ENCODE measurements at regions not wholly inside any gene's neighbourhood (a gene's known extent, or its start where the extent isn't known, plus 50 kb on each side); places are given as distances from the start of the nearest gene placed in this dataset.

GRCh38 chr1:82920418-82921248, 1078.3 kb downstream of the TTLL7 start:
- Histone ChIP-seq H3K4me1 (ENCODE audit: insufficient read depth, low read length) (no peaks in the 10 kb centered on the region), H3K9ac (ENCODE audit: low read length) (no peak overlapping the region), H3K36me3 (ENCODE audit: insufficient read depth, low read length) (no peaks in the 10 kb centered on the region), H3K27ac (ENCODE audit: low read depth, low read length) (no peak overlapping the region), H3K27me3 (ENCODE audit: control insufficient read depth in 1 of 2, insufficient read depth in 2 of 2, low read length in 2 of 2) (no peaks in the 10 kb centered on the region), H3K9me3 (ENCODE audit: low read length) (no peaks in the 10 kb centered on the region), H3K4me3 (ENCODE audit: low read depth in 1 of 2, low read length in 2 of 2) (no peak overlapping the region)

GRCh38 chr1:82919837-82920236, 1079.1 kb downstream of the TTLL7 start:
- Histone ChIP-seq H3K9me3 (ENCODE audit: low read length) (no peaks in the 10 kb centered on the region), H3K4me1 (ENCODE audit: insufficient read depth, low read length) (no peaks in the 10 kb centered on the region), H3K36me3 (ENCODE audit: insufficient read depth, low read length) (no peaks in the 10 kb centered on the region), H3K27me3 (ENCODE audit: control insufficient read depth in 1 of 2, insufficient read depth in 2 of 2, low read length in 2 of 2) (no peaks in the 10 kb centered on the region), H3K27ac (ENCODE audit: low read depth, low read length) (no peak overlapping the region), H3K9ac (ENCODE audit: low read length) (no peak overlapping the region), H3K4me3 (ENCODE audit: low read depth in 1 of 2, low read length in 2 of 2) (no peak overlapping the region)

- no peak overlapping the region for H3K9ac ChIP-seq (ENCODE audit: low read length)
- H3K9me3 ChIP-seq (ENCODE audit: low read length), result no peaks in the 10 kb centered on the region
- H3K27ac ChIP-seq (ENCODE audit: low read depth, low read length), result no peak overlapping the region
- H3K36me3 ChIP-seq (ENCODE audit: insufficient read depth, low read length), result no peaks in the 10 kb centered on the region
- no peaks in the 10 kb centered on the region for H3K27me3 ChIP-seq (ENCODE audit: control insufficient read depth in 1 of 2, insufficient read depth in 2 of 2, low read length in 2 of 2)
- no peaks in the 10 kb centered on the region for H3K4me1 ChIP-seq (ENCODE audit: insufficient read depth, low read length)
- no peak overlapping the region for H3K4me3 ChIP-seq (ENCODE audit: low read depth in 1 of 2, low read length in 2 of 2)
These were observed 1091.6 kb downstream of the TTLL7 start for GRCh38 chr1:82907313-82907712.

GRCh38 chr1:82903626-82904025, 1095.3 kb downstream of the TTLL7 start:
- Histone ChIP-seq H3K4me3 (ENCODE audit: low read depth in 1 of 2, low read length in 2 of 2) (no peak overlapping the region), H3K36me3 (ENCODE audit: insufficient read depth, low read length) (no peaks in the 10 kb centered on the region), H3K9ac (ENCODE audit: low read length) (no peak overlapping the region), H3K27ac (ENCODE audit: low read depth, low read length) (no peak overlapping the region), H3K27me3 (ENCODE audit: control insufficient read depth in 1 of 2, insufficient read depth in 2 of 2, low read length in 2 of 2) (no peaks in the 10 kb centered on the region), H3K4me1 (ENCODE audit: insufficient read depth, low read length) (no peaks in the 10 kb centered on the region), H3K9me3 (ENCODE audit: low read length) (no peaks in the 10 kb centered on the region)

GRCh38 chr1:82901561-82901960, 1097.4 kb downstream of the TTLL7 start:
- Histone ChIP-seq H3K4me3 (ENCODE audit: low read depth in 1 of 2, low read length in 2 of 2) (no peak overlapping the region), H3K36me3 (ENCODE audit: insufficient read depth, low read length) (no peaks in the 10 kb centered on the region), H3K27me3 (ENCODE audit: control insufficient read depth in 1 of 2, insufficient read depth in 2 of 2, low read length in 2 of 2) (no peaks in the 10 kb centered on the region), H3K4me1 (ENCODE audit: insufficient read depth, low read length) (no peaks in the 10 kb centered on the region), H3K9ac (ENCODE audit: low read length) (no peak overlapping the region), H3K27ac (ENCODE audit: low read depth, low read length) (no peak overlapping the region), H3K9me3 (ENCODE audit: low read length) (no peaks in the 10 kb centered on the region)

- no peaks in the 10 kb centered on the region for H3K27me3 ChIP-seq (ENCODE audit: control insufficient read depth in 1 of 2, insufficient read depth in 2 of 2, low read length in 2 of 2)
- no peak overlapping the region for H3K4me3 ChIP-seq (ENCODE audit: low read depth in 1 of 2, low read length in 2 of 2)
- H3K9ac ChIP-seq (ENCODE audit: low read length), result no peak overlapping the region
- H3K4me1 ChIP-seq (ENCODE audit: insufficient read depth, low read length), result no peaks in the 10 kb centered on the region
- H3K9me3 ChIP-seq (ENCODE audit: low read length), result no peaks in the 10 kb centered on the region
- H3K27ac ChIP-seq (ENCODE audit: low read depth, low read length), result no peak overlapping the region
- H3K36me3 ChIP-seq (ENCODE audit: insufficient read depth, low read length), result no peaks in the 10 kb centered on the region
These were observed 1097.8 kb downstream of the TTLL7 start for GRCh38 chr1:82901118-82901517.

- H3K9me3 ChIP-seq (ENCODE audit: low read length), result no peaks in the 10 kb centered on the region
- H3K27ac ChIP-seq (ENCODE audit: low read depth, low read length), result no peak overlapping the region
These were observed 1098.3 kb downstream of the ADGRL2 start for GRCh38 chr1:82899017-82899416.

GRCh38 chr1:82897549-82897948, 1096.8 kb downstream of the ADGRL2 start:
- H3K9ac ChIP-seq (ENCODE audit: low read length), result no peak overlapping the region
- H3K9me3 ChIP-seq (ENCODE audit: low read length), result no peaks in the 10 kb centered on the region
- H3K36me3 ChIP-seq (ENCODE audit: insufficient read depth, low read length), result no peaks in the 10 kb centered on the region
- H3K4me3 ChIP-seq (ENCODE audit: low read depth in 1 of 2, low read length in 2 of 2), result no peak overlapping the region
- no peaks in the 10 kb centered on the region for H3K27me3 ChIP-seq (ENCODE audit: control insufficient read depth in 1 of 2, insufficient read depth in 2 of 2, low read length in 2 of 2)
- H3K4me1 ChIP-seq (ENCODE audit: insufficient read depth, low read length), result no peaks in the 10 kb centered on the region
- H3K27ac ChIP-seq (ENCODE audit: low read depth, low read length), result no peak overlapping the region

More at GRCh38 chr1:82899017-82899416, 1098.3 kb downstream of the ADGRL2 start:
- H3K4me3 ChIP-seq (ENCODE audit: low read depth in 1 of 2, low read length in 2 of 2), result no peak overlapping the region
- no peaks in the 10 kb centered on the region for H3K36me3 ChIP-seq (ENCODE audit: insufficient read depth, low read length)
- H3K27me3 ChIP-seq (ENCODE audit: control insufficient read depth in 1 of 2, insufficient read depth in 2 of 2, low read length in 2 of 2), result no peaks in the 10 kb centered on the region
- H3K9ac ChIP-seq (ENCODE audit: low read length), result no peak overlapping the region
- no peaks in the 10 kb centered on the region for H3K4me1 ChIP-seq (ENCODE audit: insufficient read depth, low read length)

GRCh38 chr1:82896036-82896435, 1095.3 kb downstream of the ADGRL2 start:
- H3K27ac ChIP-seq (ENCODE audit: low read depth, low read length), result no peak overlapping the region
- no peaks in the 10 kb centered on the region for H3K4me1 ChIP-seq (ENCODE audit: insufficient read depth, low read length)
- H3K4me3 ChIP-seq (ENCODE audit: low read depth in 1 of 2, low read length in 2 of 2), result no peak overlapping the region
- H3K9me3 ChIP-seq (ENCODE audit: low read length), result no peaks in the 10 kb centered on the region
- H3K36me3 ChIP-seq (ENCODE audit: insufficient read depth, low read length), result no peaks in the 10 kb centered on the region
- no peaks in the 10 kb centered on the region for H3K27me3 ChIP-seq (ENCODE audit: control insufficient read depth in 1 of 2, insufficient read depth in 2 of 2, low read length in 2 of 2)
- H3K9ac ChIP-seq (ENCODE audit: low read length), result no peak overlapping the region

- no peaks in the 10 kb centered on the region for H3K4me1 ChIP-seq (ENCODE audit: insufficient read depth, low read length)
- H3K27me3 ChIP-seq (ENCODE audit: control insufficient read depth in 1 of 2, insufficient read depth in 2 of 2, low read length in 2 of 2), result no peaks in the 10 kb centered on the region
- H3K27ac ChIP-seq (ENCODE audit: low read depth, low read length), result no peak overlapping the region
- H3K9me3 ChIP-seq (ENCODE audit: low read length), result no peaks in the 10 kb centered on the region
- no peak overlapping the region for H3K4me3 ChIP-seq (ENCODE audit: low read depth in 1 of 2, low read length in 2 of 2)
- no peaks in the 10 kb centered on the region for H3K36me3 ChIP-seq (ENCODE audit: insufficient read depth, low read length)
- no peak overlapping the region for H3K9ac ChIP-seq (ENCODE audit: low read length)
These were observed 1093.9 kb downstream of the ADGRL2 start for GRCh38 chr1:82894635-82895034.

- Histone ChIP-seq H3K27me3 (ENCODE audit: control insufficient read depth in 1 of 2, insufficient read depth in 2 of 2, low read length in 2 of 2) (no peaks in the 10 kb centered on the region), H3K4me1 (ENCODE audit: insufficient read depth, low read length) (no peaks in the 10 kb centered on the region), H3K9ac (ENCODE audit: low read length) (no peak overlapping the region), H3K4me3 (ENCODE audit: low read depth in 1 of 2, low read length in 2 of 2) (no peak overlapping the region), H3K27ac (ENCODE audit: low read depth, low read length) (no peak overlapping the region), H3K36me3 (ENCODE audit: insufficient read depth, low read length) (no peaks in the 10 kb centered on the region), H3K9me3 (ENCODE audit: low read length) (no peaks in the 10 kb centered on the region)
These were observed 1093.2 kb downstream of the ADGRL2 start for GRCh38 chr1:82893712-82894470.

Measured in muscle layer of colon (tissue), 2 donors.